ENCODE measurements at regions not wholly inside any gene's neighbourhood (a gene's known extent, or its start where the extent isn't known, plus 50 kb on each side); places are given as distances from the start of the nearest gene placed in this dataset.
A peak's percentile ranks its signal among the peaks of the same experiment; 100 is the strongest.
"Not testable (repeated sequence)": the region's sequence is repeated elsewhere in the genome, so short reads cannot be mapped to it uniquely, and the experiment has no call there.

DNA sequence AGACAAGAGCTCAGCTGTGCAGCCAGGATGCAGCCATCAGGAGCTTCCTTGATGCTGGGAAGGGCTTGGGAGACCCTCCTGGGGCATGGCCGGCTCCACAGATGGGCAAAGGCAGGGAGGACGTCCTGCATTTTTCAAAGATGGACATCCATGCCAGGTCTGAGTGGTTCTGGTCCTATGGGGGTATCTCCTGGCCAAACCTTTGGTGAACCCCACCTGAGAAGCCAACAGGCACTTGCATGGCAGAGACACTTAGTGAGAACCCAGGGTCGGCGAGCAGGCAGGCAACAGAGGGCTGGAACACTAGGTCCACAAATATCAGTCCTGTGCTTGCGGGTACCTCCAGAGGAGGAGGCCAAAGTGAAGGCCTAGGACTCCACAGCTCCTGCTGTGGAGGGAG is 70.0 kb downstream of the KCTD15 start:
- no peak for DNase-seq

DNA sequence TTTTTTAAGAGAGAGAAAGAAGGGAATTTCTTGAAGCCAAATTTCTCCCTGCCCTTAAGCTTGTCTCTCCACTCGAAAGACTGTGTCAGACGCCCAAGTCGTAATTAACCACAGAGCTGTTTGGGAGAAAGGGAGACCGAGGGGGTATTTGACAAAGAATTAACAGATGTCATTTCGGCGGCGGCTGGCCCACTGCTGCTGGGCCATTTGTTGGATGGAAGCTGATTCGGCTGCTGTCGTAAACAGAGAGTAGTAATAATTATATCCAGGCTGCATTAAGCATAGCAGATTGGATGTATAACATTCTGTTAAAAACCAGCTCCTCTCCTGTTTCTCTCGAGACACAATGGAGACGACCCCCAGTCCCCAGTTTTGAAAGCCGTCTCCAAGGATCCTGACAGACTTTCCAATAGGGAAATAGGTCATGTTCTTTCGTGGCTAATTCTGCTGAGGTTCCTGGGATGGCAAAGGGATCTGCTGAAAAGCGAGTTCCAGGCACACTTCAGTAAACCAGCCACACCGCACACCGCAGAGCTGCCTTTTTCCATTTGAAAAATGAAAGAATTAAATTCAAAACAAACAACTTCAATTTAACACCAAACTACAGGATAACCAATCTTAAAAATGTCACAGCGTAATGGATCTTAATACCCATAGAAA is 71.5 kb downstream of the KCTD15 start:
- no peak for DNase-seq

DNA sequence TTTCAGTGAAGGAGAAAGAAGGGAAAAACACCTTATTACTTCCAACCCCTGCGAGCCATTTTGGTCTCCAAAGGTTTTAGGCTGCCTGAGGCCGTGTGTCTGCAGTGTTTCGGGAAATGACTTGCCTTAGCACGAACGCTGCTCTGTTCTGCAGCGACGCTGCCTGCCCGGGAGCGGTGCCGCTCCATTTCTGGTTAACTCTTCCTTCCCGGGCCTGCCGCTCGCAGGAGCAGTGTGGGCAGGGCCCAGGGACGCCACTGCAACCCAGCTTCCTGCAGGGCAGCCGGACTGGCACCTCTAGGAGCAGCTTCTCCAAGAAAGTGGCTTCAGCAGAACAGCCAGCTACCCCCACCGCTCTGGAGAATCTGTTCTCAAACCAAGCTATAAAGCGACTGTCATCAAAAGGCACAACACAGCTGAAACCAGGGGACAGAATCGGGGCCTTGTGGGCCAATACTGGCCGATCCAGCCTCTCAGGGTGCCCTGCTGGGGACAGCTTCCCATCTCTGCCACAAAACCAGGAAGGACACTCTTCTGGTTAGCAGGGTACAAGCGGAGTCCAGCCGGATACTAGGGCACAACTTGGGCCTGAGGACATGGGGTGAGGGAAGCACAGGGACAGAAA is 72.2 kb downstream of the KCTD15 start:
- peak; percentile 42 for DNase-seq

DNA sequence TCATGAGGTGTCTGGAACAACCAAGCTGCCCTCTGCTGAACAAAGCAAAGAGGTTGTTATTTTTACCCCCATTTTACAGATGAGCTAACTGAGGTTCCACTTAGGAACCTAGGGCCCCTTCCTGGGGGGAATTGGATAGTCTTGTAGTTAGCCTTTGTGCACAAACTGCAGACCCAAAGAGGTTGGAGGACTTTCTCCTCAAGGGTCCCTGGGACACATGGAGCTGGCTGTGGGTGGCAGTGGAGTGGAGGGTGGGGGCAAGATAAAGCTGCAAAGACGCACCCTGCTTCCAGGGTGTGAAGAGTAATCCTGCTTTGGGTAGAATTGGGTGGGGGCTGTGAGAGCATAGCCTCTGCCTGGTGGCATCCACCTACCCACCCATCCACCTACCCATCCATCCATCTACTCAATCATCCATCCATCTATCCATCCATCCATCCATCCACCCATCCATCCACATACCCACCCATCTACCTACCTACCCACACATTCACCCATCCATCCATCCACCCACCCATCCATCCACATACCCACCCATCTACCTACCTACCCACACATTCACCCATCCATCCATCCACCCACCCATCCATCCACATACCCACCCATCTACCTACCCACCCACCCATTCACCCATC is 73.7 kb downstream of the KCTD15 start:
- not testable (repeated sequence) for DNase-seq

- no peak for DNase-seq
Observed at GRCh38 chr19:33871605-33872004, 74.9 kb downstream of the KCTD15 start.

DNA sequence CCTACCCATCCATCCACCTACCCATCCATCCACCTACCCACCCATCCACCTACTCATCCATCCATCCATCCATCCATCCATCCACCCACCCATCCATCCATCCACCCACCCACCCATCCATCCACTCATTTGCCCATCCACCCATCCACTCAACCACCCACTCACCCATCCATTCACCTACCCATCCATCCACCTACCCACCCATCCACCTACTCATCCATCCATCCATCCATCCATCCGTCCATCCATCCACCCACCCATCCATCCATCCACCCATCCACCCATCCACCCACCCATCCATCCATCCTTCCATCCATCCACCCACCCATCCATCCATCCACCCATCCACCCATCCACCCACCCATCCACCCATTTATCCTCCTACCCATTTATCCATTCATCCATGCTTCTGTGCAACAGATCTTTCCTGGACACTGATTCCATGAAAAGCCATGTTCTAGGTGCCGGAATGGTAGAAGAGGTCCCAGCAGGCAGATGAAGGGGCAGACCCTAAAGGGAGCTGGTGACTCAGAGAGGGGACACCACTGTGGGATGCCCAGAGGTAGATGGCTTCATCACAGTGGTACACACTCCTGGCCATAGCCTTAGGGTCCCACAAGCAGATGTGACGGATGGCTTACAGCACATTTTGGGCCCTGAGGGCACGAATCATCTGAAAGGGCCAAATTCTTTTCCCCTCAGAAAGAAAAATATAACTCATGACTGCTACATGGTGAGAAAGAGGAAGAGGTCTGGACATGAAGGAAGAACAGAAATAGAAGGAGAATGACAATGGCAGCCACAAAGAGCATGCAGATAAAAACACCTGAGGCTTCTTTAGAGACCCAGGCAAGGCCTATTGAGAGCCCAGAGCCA is 76.0 kb downstream of the KCTD15 start:
- DNase-seq: peak; percentile 44

DNA sequence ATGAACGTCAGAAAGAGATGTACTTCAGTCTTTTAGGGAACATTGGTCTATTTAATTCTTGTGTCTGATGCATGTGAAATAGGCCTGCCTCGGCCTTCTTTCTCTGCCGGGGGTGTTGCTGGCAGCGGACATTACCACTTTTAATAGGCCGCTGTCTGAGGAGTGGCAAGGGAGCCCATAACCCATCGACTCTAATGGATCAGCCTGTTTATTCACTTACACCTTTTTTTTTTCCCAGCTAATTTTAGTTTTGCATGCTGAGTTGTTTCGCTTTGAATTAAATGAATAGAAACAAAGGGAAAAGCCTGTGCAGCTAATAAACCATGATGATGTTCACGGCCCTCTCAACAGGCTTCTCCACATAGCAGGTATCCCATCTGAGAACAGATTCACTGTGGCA is 78.4 kb downstream of the KCTD15 start:
- no peak for DNase-seq

DNA sequence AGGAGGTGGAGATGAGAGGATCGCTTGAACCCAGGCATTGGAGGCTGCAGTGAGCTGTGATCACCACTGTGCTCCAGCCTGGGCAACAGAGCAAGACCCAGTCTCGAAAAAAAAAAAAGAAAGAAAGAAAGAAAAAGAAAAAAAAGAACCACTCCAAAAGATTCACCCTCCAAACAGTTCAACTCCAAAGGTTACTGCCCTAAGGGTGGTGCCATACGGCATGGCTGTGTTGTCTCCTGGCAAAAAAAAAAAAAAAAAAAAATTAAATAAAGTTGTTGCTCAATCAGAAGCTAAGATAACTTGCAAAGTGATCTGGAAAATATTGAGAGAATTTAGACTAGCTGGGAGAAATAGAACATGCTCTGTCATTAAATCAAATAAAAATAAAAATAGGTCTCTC is 79.5 kb downstream of the KCTD15 start:
- DNase-seq: no peak

DNA sequence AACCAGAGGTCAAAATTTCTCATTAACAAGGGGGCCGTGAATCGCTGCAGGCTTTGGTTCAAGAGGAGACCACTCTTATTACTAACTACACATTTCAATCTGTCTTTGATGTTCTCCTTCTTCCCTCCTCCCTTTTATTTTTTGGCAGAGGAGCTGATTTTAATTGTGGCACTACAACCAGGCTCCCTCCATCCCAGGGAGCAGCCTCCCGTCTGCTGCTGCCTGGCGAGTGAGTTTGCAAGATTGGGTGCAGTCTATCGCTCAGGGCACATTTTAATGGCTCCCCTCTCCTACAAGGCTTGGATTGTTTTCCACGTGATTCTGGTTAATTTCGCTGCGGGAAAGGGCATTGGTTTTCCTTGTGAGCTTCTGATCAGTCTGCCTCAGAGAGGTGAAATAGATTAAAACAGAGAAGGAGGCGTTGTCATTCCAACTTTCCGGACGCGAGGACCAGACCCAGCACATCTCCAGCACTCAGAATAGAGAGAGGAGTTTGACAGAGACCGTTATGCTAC is 81.4 kb downstream of the KCTD15 start:
- no peak for DNase-seq

GRCh38 chr19:33878910-33879810 is 82.5 kb downstream of the KCTD15 start:
- no peak for DNase-seq

- no peak for DNase-seq
Observed at GRCh38 chr19:33879818-33880575, 83.3 kb downstream of the KCTD15 start.

GRCh38 chr19:33883859-33884519 is 87.3 kb downstream of the KCTD15 start:
- DNase-seq: peak; percentile 39

DNA sequence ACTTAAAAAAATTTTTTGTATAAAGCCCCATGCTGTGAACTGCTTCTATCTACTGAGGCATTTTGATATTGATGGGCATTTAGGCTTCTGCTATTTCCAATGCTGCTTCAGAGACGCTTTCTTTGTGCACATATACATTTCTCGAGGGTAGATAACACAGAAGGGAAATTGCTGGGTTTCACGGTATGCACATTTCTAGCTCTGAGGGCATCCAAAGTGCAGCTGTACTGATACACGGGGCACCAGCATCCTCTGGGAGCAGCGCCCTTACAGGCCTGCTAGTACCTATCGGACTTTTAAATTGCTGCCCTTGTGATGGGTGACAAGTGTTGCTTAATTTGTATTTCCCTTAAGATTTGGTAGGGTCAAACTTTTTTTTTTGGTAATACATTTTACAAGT is 88.6 kb downstream of the KCTD15 start:
- DNase-seq: no peak

GRCh38 chr19:33887891-33888290 is 91.2 kb downstream of the KCTD15 start:
- no peak for DNase-seq

GRCh38 chr19:33888665-33889064 is 92.0 kb downstream of the KCTD15 start:
- DNase-seq: no peak

- DNase-seq: no peak
Observed at GRCh38 chr19:33890569-33890968, 93.9 kb downstream of the KCTD15 start.

DNA sequence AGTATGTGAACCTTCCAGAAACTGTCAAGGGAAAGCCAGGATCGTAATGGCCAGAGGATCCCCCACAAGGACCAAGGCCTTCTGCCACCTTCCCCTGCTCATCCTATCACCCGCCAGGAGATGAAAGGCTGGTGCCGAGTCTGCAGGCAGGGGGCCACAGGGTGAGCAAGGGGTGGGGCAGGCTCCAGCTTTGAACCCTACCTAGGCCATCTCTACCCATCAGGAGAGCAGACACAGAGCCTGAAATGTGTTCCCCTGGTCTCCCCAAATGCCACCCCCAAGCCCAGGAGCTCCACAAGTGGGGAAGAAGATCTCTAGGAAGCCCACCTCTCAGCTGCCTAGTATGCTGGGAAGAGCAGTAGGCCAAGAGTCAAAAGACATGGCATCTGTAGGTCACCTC is 95.1 kb downstream of the KCTD15 start:
- no peak for DNase-seq

DNA sequence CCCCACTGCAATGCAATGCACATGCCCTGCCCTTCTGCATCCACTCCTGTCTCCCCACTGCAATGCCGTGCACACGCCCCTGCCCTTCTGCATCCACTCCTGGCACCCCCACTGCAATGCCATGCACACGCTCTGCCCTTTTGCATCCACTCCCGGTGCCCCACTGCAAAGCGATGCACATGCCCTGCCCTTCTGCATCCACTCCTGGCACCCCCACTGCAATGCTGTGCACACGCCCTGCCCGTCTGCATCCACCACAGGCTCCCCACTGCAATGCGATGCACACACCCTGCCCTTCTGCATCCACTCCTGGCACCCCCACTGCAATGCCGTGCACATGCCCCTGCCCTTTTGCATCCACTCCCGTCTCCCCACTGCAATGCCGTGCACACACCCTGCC is 98.1 kb downstream of the KCTD15 start:
- no peak for DNase-seq

DNA sequence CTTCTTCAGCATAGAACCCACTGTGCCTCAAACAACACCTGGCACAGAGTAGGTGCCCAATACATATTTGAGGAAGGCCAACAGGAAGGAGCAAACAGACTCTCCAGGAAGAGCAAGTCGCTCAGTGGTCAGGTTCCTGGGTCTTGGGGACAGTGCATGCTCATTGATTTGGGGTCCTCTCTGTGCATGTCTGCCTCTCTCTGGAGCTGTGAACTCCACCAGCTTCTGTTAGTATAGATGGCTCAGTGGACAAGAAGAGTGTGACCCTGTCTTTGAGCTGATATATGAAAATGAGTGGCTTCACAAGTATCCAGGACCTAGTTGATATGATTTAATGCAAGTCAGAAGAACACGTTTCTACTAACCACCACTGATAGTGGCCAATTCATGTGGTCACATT is 98.7 kb downstream of the KCTD15 start:
- DNase-seq: no peak

GRCh38 chr19:33898062-33898677 is 101.5 kb downstream of the KCTD15 start:
- DNase-seq: no peak
